Sciatic nerve (tissue), 2 donors: ENCODE measurements at regions not wholly inside any gene's neighbourhood (a gene's known extent, or its start where the extent isn't known, plus 50 kb on each side); places are given as distances from the start of the nearest gene placed in this dataset.
"Not testable (repeated sequence)": the region's sequence is repeated elsewhere in the genome, so short reads cannot be mapped to it uniquely, and the experiment has no call there.

Experiments used
- ATAC-seq: fragments of 200-7000 bp; cut with Tn5 transposase; one replicate; pipeline ENCODE4 v1.9.1; 2020; ENCODE audit warnings: mild to moderate bottlenecking, moderate library complexity
- DNase-seq: peaks from one replicate; pipeline ENCODE4 v3.0.0-alpha.2; 2020; ENCODE audit warnings: low spot score
- intact Hi-C: fragments of 100-400 bp; cut with DNase I; formaldehyde crosslinking; loops from one replicate; pipeline ENCODE4 v1.14.2; 2022
- donor health status: DM: no; HTN: no; CAD: no.
- donor health status: DM: no; HTN: no; CAD: no.

GRCh38 chr5:174918655-174919054 is 194.3 kb downstream of the MSX2 start:
- intact Hi-C loops: no loop called here
- DNase-seq (no peak), ATAC-seq (no peak)

GRCh38 chr5:174917976-174918554 is 193.7 kb downstream of the MSX2 start:
- DNase-seq: no peak
- intact Hi-C loops: no loop called here
- ATAC-seq: no peak

- DNase-seq, intact Hi-C loops, ATAC-seq: not testable (repeated sequence)
Observed at GRCh38 chr5:174917435-174917834, 193.1 kb downstream of the MSX2 start.

GRCh38 chr5:174916924-174917323 is 192.5 kb downstream of the MSX2 start:
- intact Hi-C loops, ATAC-seq, DNase-seq: not testable (repeated sequence)

GRCh38 chr5:174916227-174916626 is 191.8 kb downstream of the MSX2 start:
- ATAC-seq: no peak
- DNase-seq: no peak
- intact Hi-C loops: no loop called here

GRCh38 chr5:174911118-174911517 is 186.7 kb downstream of the MSX2 start:
- intact Hi-C loops: no loop called here
- ATAC-seq (no peak), DNase-seq (no peak)

GRCh38 chr5:174910245-174910737 is 185.9 kb downstream of the MSX2 start:
- ATAC-seq (peak; percentile 70), DNase-seq (peak; percentile 76)
- intact Hi-C loops: no loop called here

- intact Hi-C loops: no loop called here
- DNase-seq (no peak), ATAC-seq (no peak)
Observed at GRCh38 chr5:174903172-174903732, 178.9 kb downstream of the MSX2 start.

GRCh38 chr5:174901336-174901735 is 177.0 kb downstream of the MSX2 start:
- intact Hi-C loops: no loop called here
- DNase-seq (no peak), ATAC-seq (no peak)

GRCh38 chr5:174900240-174900865 is 176.0 kb downstream of the MSX2 start:
- ATAC-seq (no peak), DNase-seq (no peak)
- intact Hi-C loops: no loop called here

GRCh38 chr5:174897281-174897950 is 173.0 kb downstream of the MSX2 start:
- intact Hi-C loops: no loop called here
- DNase-seq (no peak), ATAC-seq (no peak)

GRCh38 chr5:174895360-174895759 is 171.0 kb downstream of the MSX2 start:
- ATAC-seq (no peak), DNase-seq (no peak)
- intact Hi-C loops: no loop called here

- DNase-seq: no peak
- ATAC-seq: no peak
Observed at GRCh38 chr5:174892742-174893141, 168.4 kb downstream of the MSX2 start.

GRCh38 chr5:174880412-174881200 is 156.2 kb downstream of the MSX2 start:
- intact Hi-C loops, DNase-seq, ATAC-seq: not testable (repeated sequence)

More at GRCh38 chr5:174892742-174893141, 168.4 kb downstream of the MSX2 start:
- intact Hi-C loops: no loop called here

- DNase-seq: no peak
- intact Hi-C loops: no loop called here
- no peak for ATAC-seq
Observed at GRCh38 chr5:174877987-174878386, 153.6 kb downstream of the MSX2 start.

- ATAC-seq (no peak), DNase-seq (no peak)
- intact Hi-C loops: no loop called here
Observed at GRCh38 chr5:174872271-174872670, 147.9 kb downstream of the MSX2 start.

- no peak for ATAC-seq
- DNase-seq: no peak
- intact Hi-C loops: no loop called here
Observed at GRCh38 chr5:174852143-174852542, 127.8 kb downstream of the MSX2 start.

GRCh38 chr5:174850565-174851169 is 126.3 kb downstream of the MSX2 start:
- DNase-seq (no peak), ATAC-seq (no peak)

GRCh38 chr5:174849426-174849825 is 125.0 kb downstream of the MSX2 start:
- ATAC-seq (no peak), DNase-seq (no peak)
- intact Hi-C loops: no loop called here

More at GRCh38 chr5:174850565-174851169, 126.3 kb downstream of the MSX2 start:
- intact Hi-C loops: no loop called here
